ENCODE measurements at regions not wholly inside any gene's neighbourhood (a gene's known extent, or its start where the extent isn't known, plus 50 kb on each side); places are given as distances from the start of the nearest gene placed in this dataset.

DNA sequence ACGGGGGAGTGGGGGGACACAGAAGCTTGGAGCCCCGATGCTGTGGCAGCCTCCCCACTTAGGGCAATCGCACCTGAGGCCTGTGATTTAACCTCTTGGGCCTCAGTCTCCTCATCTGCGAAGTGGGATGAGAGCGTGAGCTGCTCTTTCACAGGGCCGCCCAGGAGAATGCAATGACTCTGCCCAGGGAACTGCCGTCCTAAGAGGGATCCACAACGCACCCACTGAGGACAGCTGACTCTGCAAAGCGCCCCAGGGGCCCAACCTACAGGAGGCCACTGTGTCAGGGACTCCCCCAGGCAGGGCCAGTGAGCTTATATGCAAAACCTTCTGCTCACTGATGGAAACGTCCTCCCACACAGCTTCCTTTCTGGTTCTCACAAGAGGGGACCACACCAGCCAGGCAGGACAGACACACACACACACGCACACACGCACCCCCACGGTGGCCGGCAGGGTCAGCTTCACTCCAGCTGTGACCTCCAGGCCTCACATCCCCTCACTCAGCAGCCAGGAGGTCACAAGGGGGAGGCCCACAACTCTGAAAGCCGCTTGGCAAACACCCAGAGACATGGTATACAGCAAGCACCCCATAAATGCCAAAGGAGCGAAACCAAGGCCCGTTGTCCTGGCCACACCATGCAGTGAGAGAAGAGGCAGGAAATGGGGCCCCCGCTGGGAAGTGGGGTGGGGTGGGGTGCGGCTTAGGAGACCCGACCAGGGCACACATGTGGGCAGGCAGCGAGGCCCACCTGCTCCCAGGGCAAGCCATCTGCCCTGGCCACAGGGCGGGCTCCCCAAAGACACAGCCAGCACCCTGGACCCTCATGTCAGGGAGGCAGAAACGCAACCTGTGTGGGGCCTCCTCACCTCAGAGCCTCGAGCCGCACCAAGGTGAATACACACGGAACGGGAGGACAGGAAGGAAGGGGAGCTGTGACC is 73.3 kb downstream of the NCOR2 start:
- Histone ChIP-seq H3K9me3 (ENCODE audit: low read length) (no peaks in the 10 kb centered on the region), H3K4me1 (ENCODE audit: insufficient read depth, low read length) (no peaks in the 10 kb centered on the region), H3K4me2 (ENCODE audit: low read length) (no peak overlapping the region), H2AFZ (ENCODE audit: low read length) (no peak overlapping the region), H3K9ac (ENCODE audit: low read length) (no peak overlapping the region), H3K9me2 (replicated peaks; ENCODE audit: low read length) (no peaks in the 10 kb centered on the region), H3K27ac (ENCODE audit: low read length) (no peak overlapping the region), H3K79me2 (ENCODE audit: low read length) (peaks cover 27% of the 10 kb centered on the region), H4K20me1 (ENCODE audit: low read length) (peaks cover 13% of the 10 kb centered on the region; the same call in 1 of the 2 replicates), H3K27me3 (ENCODE audit: low read length) (no peaks in the 10 kb centered on the region), H3K4me3 (ENCODE audit: low read length) (no peak overlapping the region), H3F3A (ENCODE audit: low read length, unreplicated experiment) (no peaks in the 10 kb centered on the region), H3K36me3 (ENCODE audit: low read depth, low read length) (no peaks in the 10 kb centered on the region; the same call in 1 of the 2 replicates)
- ChIA-PET CTCF (no interaction called here), POLR2A (ENCODE audit: unreplicated experiment) (interaction anchor here (0.6 kb wide), 1 partner anchor 114 kb away, joined by 8 read pairs; no protein-coding TSS in a partner anchor)
- no peak for ATAC-seq
- no peak for DNase-seq
- TF ChIP-seq EZH2phosphoT487 (IDR thresholded peaks at IDR 0.05; ENCODE audit: borderline replicate concordance, low read length) (no peak), EZH2 (IDR thresholded peaks at IDR 0.05; ENCODE audit: low read length, unreplicated experiment) (no peak), CTCF (conservative IDR thresholded peaks at IDR 0.05; ENCODE audit: low read depth, low read length) (no peak)
- BruUV-seq (replicated peaks): TSS peak; percentile 22
- intact Hi-C loops (cut with micrococcal nuclease): no loop called here

- Histone ChIP-seq H2AFZ (ENCODE audit: low read length) (no peak overlapping the region), H3K4me3 (ENCODE audit: low read length) (no peak overlapping the region), H3K4me2 (ENCODE audit: low read length) (no peak overlapping the region), H3F3A (ENCODE audit: low read length, unreplicated experiment) (no peaks in the 10 kb centered on the region), H3K9me2 (replicated peaks; ENCODE audit: low read length) (no peaks in the 10 kb centered on the region), H3K27me3 (ENCODE audit: low read length) (no peaks in the 10 kb centered on the region), H3K27ac (ENCODE audit: low read length) (no peak overlapping the region), H3K9me3 (ENCODE audit: low read length) (no peaks in the 10 kb centered on the region), H3K79me2 (ENCODE audit: low read length) (peaks cover 18% of the 10 kb centered on the region; the same call in 1 of the 2 replicates), H3K4me1 (ENCODE audit: insufficient read depth, low read length) (no peaks in the 10 kb centered on the region), H4K20me1 (ENCODE audit: low read length) (peaks cover 13% of the 10 kb centered on the region; the same call in 1 of the 2 replicates), H3K36me3 (ENCODE audit: low read depth, low read length) (no peaks in the 10 kb centered on the region; the same call in 1 of the 2 replicates), H3K9ac (ENCODE audit: low read length) (no peak overlapping the region)
- DNase-seq: no peak
- intact Hi-C loops (cut with micrococcal nuclease): no loop called here
- ChIA-PET POLR2A (ENCODE audit: unreplicated experiment) (no interaction called here), CTCF (no interaction called here)
- no peak for TF ChIP-seq EZH2 (IDR thresholded peaks at IDR 0.05; ENCODE audit: low read length, unreplicated experiment)
- no peak for ATAC-seq
- BruUV-seq (replicated peaks): no TSS peak
Measured at GRCh38 chr12:124492879-124493808, 74.3 kb downstream of the NCOR2 start.

- Histone ChIP-seq H3K9me2 (replicated peaks; ENCODE audit: low read length) (no peaks in the 10 kb centered on the region), H4K20me1 (ENCODE audit: low read length) (peaks cover 6% of the 10 kb centered on the region; the same call in 1 of the 2 replicates), H3K9me3 (ENCODE audit: low read length) (no peaks in the 10 kb centered on the region), H3K36me3 (ENCODE audit: low read depth, low read length) (no peaks in the 10 kb centered on the region; the same call in 1 of the 2 replicates), H3K27ac (ENCODE audit: low read length) (no peak overlapping the region), H3K4me3 (ENCODE audit: low read length) (no peak overlapping the region), H3K9ac (ENCODE audit: low read length) (no peak overlapping the region), H3K27me3 (ENCODE audit: low read length) (no peaks in the 10 kb centered on the region), H3K4me1 (ENCODE audit: insufficient read depth, low read length) (no peaks in the 10 kb centered on the region), H3F3A (ENCODE audit: low read length, unreplicated experiment) (no peaks in the 10 kb centered on the region), H3K4me2 (ENCODE audit: low read length) (no peak overlapping the region), H2AFZ (ENCODE audit: low read length) (no peak overlapping the region), H3K79me2 (ENCODE audit: low read length) (peaks cover 6% of the 10 kb centered on the region; the same call in 1 of the 2 replicates)
- ATAC-seq (no peak), DNase-seq (no peak)
- no TSS peak for BruUV-seq (replicated peaks)
- ChIA-PET CTCF (no interaction called here), POLR2A (ENCODE audit: unreplicated experiment) (no interaction called here)
- TF ChIP-seq CTCF (conservative IDR thresholded peaks at IDR 0.05; ENCODE audit: low read depth, low read length) (no peak), EZH2 (IDR thresholded peaks at IDR 0.05; ENCODE audit: low read length, unreplicated experiment) (no peak), EZH2phosphoT487 (IDR thresholded peaks at IDR 0.05; ENCODE audit: borderline replicate concordance, low read length) (no peak)
- intact Hi-C loops (cut with micrococcal nuclease): no loop called here
Measured at GRCh38 chr12:124491856-124492420, 75.5 kb downstream of the NCOR2 start.

Measured in PC-3 (cell line).